Caco-2 (cell line): ENCODE measurements at regions not wholly inside any gene's neighbourhood (a gene's known extent, or its start where the extent isn't known, plus 50 kb on each side); places are given as distances from the start of the nearest gene placed in this dataset.
"Not testable (repeated sequence)": the region's sequence is repeated elsewhere in the genome, so short reads cannot be mapped to it uniquely, and the experiment has no call there.

Source experiments
- BruUV-seq: library from RNA; stranded (reverse); fragments of 400-500 nt; replicated peaks from 2 replicates; lab custom pipeline; 2021; lab: Mats Ljungman, UMichigan
- CTCF ChIA-PET: fragments of 300-600 bp; sonication (Branson Sonifier 250); formaldehyde crosslinking; loops from one replicate; lab custom pipeline; 2022; ENCODE audit warnings: antibody characterized with exemption; lab: Charles Lee
- POLR2A ChIA-PET: fragments of 300-600 bp; sonication (Branson Sonifier 250); formaldehyde crosslinking; loops from one replicate; lab custom pipeline; 2022; ENCODE audit warnings: antibody characterized with exemption; lab: Charles Lee
- DNase-seq, 2 experiments: peaks; one replicate each; pipeline versions ENCODE4 v3.0.0 to v3.0.0-alpha.2; 2020 to 2022
- H3K27me3 ChIP-seq: replicated peaks from 2 replicates; pipeline ENCODE4 v1.6.0; 2011; ENCODE audit warnings: low read length; ENCODE audit not compliant: control insufficient read depth, insufficient read depth
- H3K36me3 ChIP-seq: 2 replicates; pipeline ENCODE4 v1.5.1; 2011; ENCODE audit warnings: low read length; ENCODE audit not compliant: control insufficient read depth, insufficient read depth
- H3K4me1 ChIP-seq: fragments of 250-450 bp; sonication (Bioruptor Pico); 2 replicates; pipeline ENCODE4 v1.5.1; 2020; ENCODE audit warnings: mild to moderate bottlenecking
- H3K4me3 ChIP-seq: 2 replicates; pipeline ENCODE4 v1.5.1; 2011; ENCODE audit warnings: low read depth, mild to moderate bottlenecking, control low read depth, low read length
- H3K9me3 ChIP-seq: fragments of 250-450 bp; sonication (Bioruptor Pico); 2 replicates; pipeline ENCODE4 v1.5.1; 2020; ENCODE audit warnings: mild to moderate bottlenecking, moderate library complexity
- H3K27ac Mint-ChIP-seq: one replicate; pipeline ENCODE4 v1.8.0; 2022; ENCODE audit warnings: mixed read lengths; ENCODE audit not compliant: unreplicated experiment
- H3K27me3 Mint-ChIP-seq: one replicate; pipeline ENCODE4 v1.8.0; 2022; ENCODE audit warnings: mixed read lengths; ENCODE audit not compliant: insufficient read depth, unreplicated experiment
- H3K36me3 Mint-ChIP-seq: one replicate; pipeline ENCODE4 v1.8.0; 2022; ENCODE audit warnings: mild to moderate bottlenecking, mixed read lengths; ENCODE audit not compliant: insufficient read depth, unreplicated experiment
- H3K4me1 Mint-ChIP-seq: one replicate; pipeline ENCODE4 v1.8.0; 2022; ENCODE audit warnings: low read depth, mixed read lengths; ENCODE audit not compliant: unreplicated experiment
- H3K4me3 Mint-ChIP-seq: one replicate; pipeline ENCODE4 v1.8.0; 2022; ENCODE audit warnings: mild to moderate bottlenecking, moderate library complexity, mixed read lengths; ENCODE audit not compliant: unreplicated experiment
- H3K9me3 Mint-ChIP-seq: one replicate; pipeline ENCODE4 v1.8.0; 2022; ENCODE audit warnings: mixed read lengths; ENCODE audit not compliant: unreplicated experiment
- intact Hi-C: fragments of 100-400 bp; cut with micrococcal nuclease; formaldehyde crosslinking; loops from one replicate; pipeline ENCODE4 v1.10.0; 2022; ENCODE audit not compliant: unreplicated experiment
- TF ChIP-seq, protein P1 (sequence below), 2 experiments: fragments of 200-600 bp in 1 of 2; IDR thresholded peaks; 1 replicate in 1 of 2; 2 replicates in 1 of 2; pipeline versions ENCODE4 v1.5.1 to v1.8.0; 2011 to 2022; ENCODE audit warnings: antibody characterized with exemption in 1 of 2, control low read depth in 1 of 2, inconsistent platforms in 1 of 2, low read depth in 1 of 2, low read length in 1 of 2, mild to moderate bottlenecking in 1 of 2, moderate library complexity in 1 of 2; ENCODE audit not compliant: insufficient read depth in 1 of 2, severe bottlenecking in 1 of 2, unreplicated experiment in 1 of 2

DNA sequence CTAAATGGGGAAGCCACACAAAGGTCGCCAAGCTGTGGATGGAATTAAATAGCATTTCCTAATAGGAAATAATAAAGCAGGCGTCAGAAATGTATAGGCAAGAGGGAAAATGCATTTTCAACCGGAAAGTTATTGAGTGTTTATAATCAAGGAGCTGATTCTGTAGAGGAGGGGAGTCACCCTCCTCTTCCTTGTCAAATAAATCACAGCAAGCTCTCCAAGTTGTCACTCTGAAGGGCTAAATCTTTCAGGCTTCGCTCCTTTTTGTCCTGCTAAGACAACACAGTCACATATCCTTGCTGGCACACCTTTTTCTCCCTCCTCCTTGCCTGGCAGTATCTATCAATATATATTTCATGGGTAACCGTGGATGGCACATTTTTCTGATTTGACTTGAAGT lies 338.4 kb downstream of the SATB1 start:
- POLR2A ChIA-PET: no interaction called here
- Histone ChIP-seq H3K4me3 (no peak overlapping the region), H3K36me3 (no peaks in the 10 kb centered on the region), H3K27me3 (no peaks in the 10 kb centered on the region), H3K9me3 (no peaks in the 10 kb centered on the region), H3K4me1 (no peaks in the 10 kb centered on the region)
- CTCF ChIA-PET: no interaction called here
- Mint-ChIP-seq H3K27ac (no peak overlapping the region), H3K4me1 (peaks cover 6% of the 10 kb centered on the region), H3K9me3 (no peaks in the 10 kb centered on the region), H3K27me3 (no peaks in the 10 kb centered on the region), H3K36me3 (no peaks in the 10 kb centered on the region), H3K4me3 (no peak overlapping the region)
- intact Hi-C loops: no loop called here
- TF ChIP-seq, protein P1, sequence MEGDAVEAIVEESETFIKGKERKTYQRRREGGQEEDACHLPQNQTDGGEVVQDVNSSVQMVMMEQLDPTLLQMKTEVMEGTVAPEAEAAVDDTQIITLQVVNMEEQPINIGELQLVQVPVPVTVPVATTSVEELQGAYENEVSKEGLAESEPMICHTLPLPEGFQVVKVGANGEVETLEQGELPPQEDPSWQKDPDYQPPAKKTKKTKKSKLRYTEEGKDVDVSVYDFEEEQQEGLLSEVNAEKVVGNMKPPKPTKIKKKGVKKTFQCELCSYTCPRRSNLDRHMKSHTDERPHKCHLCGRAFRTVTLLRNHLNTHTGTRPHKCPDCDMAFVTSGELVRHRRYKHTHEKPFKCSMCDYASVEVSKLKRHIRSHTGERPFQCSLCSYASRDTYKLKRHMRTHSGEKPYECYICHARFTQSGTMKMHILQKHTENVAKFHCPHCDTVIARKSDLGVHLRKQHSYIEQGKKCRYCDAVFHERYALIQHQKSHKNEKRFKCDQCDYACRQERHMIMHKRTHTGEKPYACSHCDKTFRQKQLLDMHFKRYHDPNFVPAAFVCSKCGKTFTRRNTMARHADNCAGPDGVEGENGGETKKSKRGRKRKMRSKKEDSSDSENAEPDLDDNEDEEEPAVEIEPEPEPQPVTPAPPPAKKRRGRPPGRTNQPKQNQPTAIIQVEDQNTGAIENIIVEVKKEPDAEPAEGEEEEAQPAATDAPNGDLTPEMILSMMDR (IDR thresholded peaks at IDR 0.05; ENCODE audit: insufficient read depth in 1 of 2, low read depth in 1 of 2, low read length in 1 of 2, severe bottlenecking in 1 of 2, unreplicated experiment in 1 of 2): no peak
- no TSS peak for BruUV-seq
- no peak for DNase-seq

DNA sequence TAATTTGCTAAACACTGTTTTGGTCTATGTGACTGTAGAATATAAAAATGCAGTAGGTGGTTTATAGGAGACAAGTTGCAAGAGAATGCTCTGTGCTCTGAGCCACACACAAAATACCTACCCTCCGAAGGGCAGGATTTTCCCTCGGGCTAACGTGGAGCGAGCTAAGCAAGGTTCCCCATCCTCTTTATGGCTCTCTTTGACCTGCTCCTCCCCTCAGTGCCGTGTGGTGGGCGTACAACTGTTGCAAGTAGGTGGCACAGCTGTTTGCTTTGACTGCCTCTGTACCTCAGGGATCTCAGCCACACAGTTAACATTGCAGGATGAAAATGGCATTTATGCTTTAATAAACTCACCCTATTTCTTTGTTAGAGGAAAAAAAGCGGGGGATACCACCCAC lies 339.1 kb downstream of the SATB1 start:
- Histone ChIP-seq H3K9me3 (no peaks in the 10 kb centered on the region), H3K27me3 (no peaks in the 10 kb centered on the region), H3K4me3 (no peak overlapping the region), H3K4me1 (no peaks in the 10 kb centered on the region), H3K36me3 (no peaks in the 10 kb centered on the region)
- DNase-seq: no peak
- H3K27me3 Mint-ChIP-seq: no peaks in the 10 kb centered on the region
- H3K9me3 Mint-ChIP-seq: no peaks in the 10 kb centered on the region
- no peak overlapping the region for H3K27ac Mint-ChIP-seq
- H3K4me3 Mint-ChIP-seq: no peak overlapping the region
- CTCF ChIA-PET: no interaction called here
- POLR2A ChIA-PET: no interaction called here
- H3K36me3 Mint-ChIP-seq: no peaks in the 10 kb centered on the region
- peaks cover 6% of the 10 kb centered on the region for H3K4me1 Mint-ChIP-seq
- intact Hi-C loops: no loop called here
- no TSS peak for BruUV-seq
- TF ChIP-seq, protein P1 (IDR thresholded peaks at IDR 0.05; ENCODE audit: insufficient read depth in 1 of 2, low read depth in 1 of 2, low read length in 1 of 2, severe bottlenecking in 1 of 2, unreplicated experiment in 1 of 2): no peak

DNA sequence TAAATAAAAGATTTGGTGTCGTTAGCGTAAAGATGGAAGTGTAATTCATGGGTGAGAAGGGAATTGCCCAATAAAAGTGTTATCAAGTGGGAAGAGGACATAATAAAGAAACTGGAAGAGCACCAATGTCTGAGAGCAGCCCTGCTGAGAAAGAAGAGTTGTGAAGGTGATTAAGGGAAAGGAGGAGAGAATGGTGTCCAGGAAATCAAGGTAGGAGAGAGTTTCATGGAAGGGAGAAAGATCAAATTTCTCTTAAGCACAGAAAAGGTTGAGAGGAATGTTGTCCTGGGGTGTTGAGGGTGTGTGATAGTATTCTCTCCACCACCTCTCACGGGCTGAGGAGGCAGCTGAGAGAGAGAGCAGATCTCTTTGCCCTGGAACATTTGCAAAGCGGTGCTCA lies 339.7 kb downstream of the SATB1 start:
- H3K36me3 ChIP-seq: no peaks in the 10 kb centered on the region
- TF ChIP-seq, protein P1 (IDR thresholded peaks at IDR 0.05; ENCODE audit: insufficient read depth in 1 of 2, low read depth in 1 of 2, low read length in 1 of 2, severe bottlenecking in 1 of 2, unreplicated experiment in 1 of 2): no peak
- no peak overlapping the region for H3K4me3 ChIP-seq
- no peaks in the 10 kb centered on the region for H3K27me3 Mint-ChIP-seq
- H3K27ac Mint-ChIP-seq: no peak overlapping the region
- POLR2A ChIA-PET: no interaction called here
- no peak overlapping the region for H3K4me3 Mint-ChIP-seq
- no peaks in the 10 kb centered on the region for H3K9me3 ChIP-seq
- peaks cover 6% of the 10 kb centered on the region for H3K4me1 Mint-ChIP-seq
- no peak for DNase-seq
- no TSS peak for BruUV-seq
- H3K4me1 ChIP-seq: no peaks in the 10 kb centered on the region
- intact Hi-C loops: no loop called here
- H3K9me3 Mint-ChIP-seq: no peaks in the 10 kb centered on the region
- no peaks in the 10 kb centered on the region for H3K27me3 ChIP-seq
- no peaks in the 10 kb centered on the region for H3K36me3 Mint-ChIP-seq
- CTCF ChIA-PET: no interaction called here

DNA sequence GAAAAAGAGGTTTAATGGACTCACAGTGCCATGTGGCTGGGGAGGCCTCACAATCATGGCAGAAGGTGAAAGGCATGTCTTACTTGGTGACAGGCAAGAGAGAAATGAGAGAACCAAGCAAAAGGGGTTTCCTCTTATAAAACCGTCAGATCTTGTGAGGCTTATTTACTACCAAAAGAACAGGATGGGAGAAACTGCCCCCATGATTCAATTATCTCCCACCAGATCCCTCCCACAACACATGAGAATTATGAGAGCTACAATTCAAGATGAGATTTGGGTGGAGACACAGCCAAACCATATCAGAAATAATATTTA lies 340.8 kb upstream of the TBC1D5 start:
- not testable (repeated sequence) for BruUV-seq

More for the DNA sequence above, 340.8 kb upstream of the TBC1D5 start:
- H3K27ac Mint-ChIP-seq, H3K27me3 ChIP-seq, H3K27me3 Mint-ChIP-seq, H3K4me3 Mint-ChIP-seq, H3K4me1 ChIP-seq, POLR2A ChIA-PET, H3K4me3 ChIP-seq, H3K36me3 Mint-ChIP-seq, H3K36me3 ChIP-seq, CTCF ChIA-PET, H3K4me1 Mint-ChIP-seq, intact Hi-C loops, H3K9me3 Mint-ChIP-seq, H3K9me3 ChIP-seq, DNase-seq: not testable (repeated sequence)
